HG02852 (cell line): ENCODE measurements at regions not wholly inside any gene's neighbourhood (a gene's known extent, or its start where the extent isn't known, plus 50 kb on each side); places are given as distances from the start of the nearest gene placed in this dataset.
A peak's percentile ranks its signal among the peaks of the same experiment; 100 is the strongest.

Experiments used
- ATAC-seq: cut with Tn5 transposase; IDR thresholded peaks from one replicate; pipeline ENCODE4 v1.9.1; 2021; ENCODE audit warnings: mild to moderate bottlenecking, moderate library complexity; ENCODE audit not compliant: unreplicated experiment

DNA sequence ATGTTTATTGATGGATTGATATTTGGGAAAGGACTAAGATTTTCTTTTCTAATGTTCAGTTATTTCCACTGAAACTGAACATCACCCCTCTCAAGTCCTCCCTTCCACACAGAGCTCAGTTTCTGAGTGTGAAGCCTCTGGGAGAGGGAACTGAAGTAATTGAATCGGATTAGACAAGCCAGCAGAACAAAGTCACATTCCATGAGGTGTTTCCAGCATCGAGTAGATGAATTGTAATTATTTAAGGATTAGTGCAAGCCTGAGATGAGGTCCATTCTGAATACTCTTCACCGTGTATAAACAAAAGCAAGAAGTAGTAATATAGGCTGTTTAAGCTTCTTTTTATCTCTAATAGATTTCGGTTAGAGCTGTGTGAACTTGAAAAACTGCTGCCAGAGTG, 2060.5 kb downstream of the MAT2B start:
- no peak for ATAC-seq

DNA sequence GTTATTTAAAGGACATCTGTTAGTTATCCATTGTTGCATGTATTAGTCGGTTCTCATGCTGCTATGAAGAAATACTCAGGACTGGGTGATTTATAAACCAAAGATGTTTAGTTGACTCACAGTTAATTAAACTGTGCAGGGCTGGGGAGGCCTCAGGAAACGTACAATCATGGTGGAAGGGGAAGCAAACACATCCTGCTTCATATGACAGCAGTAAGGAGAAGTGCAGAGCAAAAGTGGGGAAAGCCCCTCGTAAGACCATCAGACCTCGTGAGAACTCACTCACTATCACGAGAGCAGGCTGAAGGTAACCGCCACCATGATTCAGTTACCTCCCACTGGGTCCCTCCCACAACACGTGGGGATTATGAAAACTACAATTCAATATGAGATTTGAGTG, 2064.1 kb downstream of the MAT2B start:
- no peak for ATAC-seq

DNA sequence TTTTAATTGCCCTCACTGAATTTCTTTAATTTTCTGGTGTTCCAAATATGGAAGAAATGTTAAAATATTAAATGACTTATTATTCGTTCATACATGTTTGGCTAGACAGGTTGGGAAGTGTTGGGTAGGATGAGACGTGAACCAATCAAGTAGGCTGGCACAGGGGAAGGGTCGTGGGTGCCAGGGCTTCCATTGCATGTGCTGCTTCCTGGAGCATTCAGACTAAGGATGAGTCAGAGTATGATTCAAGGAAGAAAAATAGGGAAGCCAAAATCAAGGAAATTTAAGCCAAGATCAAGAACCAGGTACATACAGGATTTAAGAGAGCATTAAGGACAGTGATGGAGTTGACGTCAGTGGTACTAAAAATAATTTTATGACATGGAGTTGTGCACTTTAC, 2068.0 kb downstream of the MAT2B start:
- ATAC-seq = no peak

DNA sequence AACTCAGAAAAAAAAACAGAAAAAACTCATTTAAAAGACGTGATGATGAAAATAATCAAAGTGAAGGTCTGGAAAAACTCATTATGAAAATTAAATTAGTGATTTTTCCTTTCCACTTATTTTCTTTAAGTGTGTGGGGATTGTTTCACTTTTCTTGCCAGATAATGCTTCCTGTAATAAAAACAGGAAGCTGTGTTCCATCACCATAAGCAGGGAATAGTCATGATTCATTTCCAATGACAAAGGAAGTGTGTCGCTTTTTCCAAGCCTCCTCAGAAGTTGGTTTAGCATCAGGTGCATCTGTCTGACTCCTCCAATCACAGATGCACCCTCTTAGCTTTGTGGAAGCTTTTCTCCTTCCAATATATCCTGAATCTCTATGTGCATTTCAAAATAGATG, 2068.7 kb downstream of the MAT2B start:
- ATAC-seq = no peak

DNA sequence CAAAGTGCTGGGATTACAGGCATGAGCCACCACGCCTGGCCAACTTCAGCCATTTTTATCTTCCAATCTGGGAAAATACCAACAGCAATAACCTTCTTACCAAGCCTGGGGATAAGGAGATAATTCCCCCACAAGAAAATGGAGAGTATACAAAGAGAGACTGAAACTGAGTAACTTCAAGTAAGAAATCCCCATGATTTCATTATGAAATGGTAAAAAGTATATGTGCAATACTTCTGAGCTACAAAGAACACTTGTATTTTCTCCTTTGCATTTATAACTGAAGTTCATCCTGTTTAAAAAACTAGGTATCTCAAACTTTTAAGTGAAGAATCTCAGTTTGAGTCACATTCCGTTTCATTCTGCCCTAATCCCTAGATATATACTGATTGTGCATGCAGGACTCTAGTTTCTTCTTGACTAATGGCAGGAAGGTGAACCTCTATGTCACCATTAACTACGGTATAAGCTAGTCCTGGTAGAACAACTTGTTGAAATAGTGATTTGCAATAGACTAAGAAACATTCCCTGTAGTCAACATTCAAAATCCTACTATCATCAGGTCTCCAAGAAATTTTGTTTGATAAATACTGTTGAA, 2071.4 kb downstream of the MAT2B start:
- peak; percentile 66 for ATAC-seq

DNA sequence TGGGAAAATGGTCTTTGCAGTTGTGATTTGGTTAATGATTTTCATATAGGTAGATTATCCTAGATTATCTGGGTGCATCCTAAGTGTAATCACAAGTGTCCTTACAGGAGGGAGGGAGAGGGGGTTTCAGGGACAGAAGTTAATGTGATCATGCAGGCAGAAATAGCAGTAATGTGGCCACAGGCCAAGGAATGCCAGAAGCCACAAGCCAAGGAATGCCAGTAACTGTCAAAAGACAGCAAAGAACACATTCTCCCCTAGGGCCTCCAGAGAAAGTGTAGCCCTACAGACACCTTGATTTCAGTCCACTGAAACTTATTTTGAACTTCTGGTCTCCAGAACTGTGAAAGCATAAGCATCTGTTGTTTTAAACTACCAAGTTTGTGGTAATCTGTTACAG, 2074.5 kb downstream of the MAT2B start:
- ATAC-seq = no peak

DNA sequence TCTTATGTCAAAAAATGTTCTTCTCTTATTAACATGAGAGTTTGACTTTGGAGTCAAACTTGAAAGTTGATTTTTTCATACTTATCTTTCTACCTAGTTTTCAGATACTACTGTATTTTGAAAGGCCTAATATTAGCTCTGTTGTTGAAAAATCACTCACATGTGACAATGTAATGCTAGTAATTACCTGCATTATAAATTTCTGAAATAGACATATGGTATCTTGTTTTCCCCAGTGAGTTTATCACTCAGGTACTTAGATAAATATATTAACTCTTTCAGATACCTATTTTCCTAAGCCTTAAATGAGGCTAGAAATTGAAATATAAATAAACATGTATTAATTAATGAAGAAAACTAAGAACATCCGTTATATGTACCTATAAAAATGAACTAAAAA, 2089.3 kb downstream of the MAT2B start:
- no peak for ATAC-seq

DNA sequence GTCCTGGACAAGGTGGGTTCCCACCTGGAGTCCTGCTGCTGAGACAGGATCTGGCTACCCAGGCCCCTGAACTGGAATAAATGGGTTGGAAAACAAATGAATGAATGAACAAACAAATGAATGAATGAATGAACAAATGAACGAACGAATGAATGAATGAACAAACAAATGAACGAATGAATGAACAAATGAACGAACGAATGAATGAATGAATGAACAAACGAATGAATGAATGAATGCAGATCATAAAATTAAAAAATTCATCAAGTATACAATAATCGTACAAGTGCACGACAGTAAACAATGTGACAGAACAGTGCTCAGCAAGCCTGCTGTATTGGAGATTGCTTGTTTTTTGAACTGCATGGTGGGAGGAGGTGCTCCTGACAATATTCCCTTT, 2097.1 kb downstream of the MAT2B start:
- ATAC-seq = no peak

DNA sequence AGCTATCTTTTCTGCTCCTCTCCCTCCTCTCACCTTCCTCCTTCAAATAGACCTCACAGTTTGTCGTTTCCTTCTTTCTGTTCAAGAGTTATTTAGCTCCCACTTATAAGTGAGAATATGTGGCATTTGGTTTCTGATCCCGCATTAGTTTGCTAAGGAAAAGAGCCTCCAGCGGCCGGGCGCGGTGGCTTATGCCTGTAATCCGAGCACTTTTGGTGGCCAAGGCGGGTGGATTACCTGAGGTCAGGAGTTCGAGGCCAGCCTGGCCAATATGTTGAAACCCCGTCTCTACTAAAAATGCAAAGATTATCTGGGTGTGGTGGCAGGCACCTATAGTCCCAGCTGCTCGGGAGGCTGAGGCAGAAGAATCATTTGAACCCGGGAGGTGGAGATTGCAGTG, 2101.6 kb downstream of the MAT2B start:
- no peak for ATAC-seq

DNA sequence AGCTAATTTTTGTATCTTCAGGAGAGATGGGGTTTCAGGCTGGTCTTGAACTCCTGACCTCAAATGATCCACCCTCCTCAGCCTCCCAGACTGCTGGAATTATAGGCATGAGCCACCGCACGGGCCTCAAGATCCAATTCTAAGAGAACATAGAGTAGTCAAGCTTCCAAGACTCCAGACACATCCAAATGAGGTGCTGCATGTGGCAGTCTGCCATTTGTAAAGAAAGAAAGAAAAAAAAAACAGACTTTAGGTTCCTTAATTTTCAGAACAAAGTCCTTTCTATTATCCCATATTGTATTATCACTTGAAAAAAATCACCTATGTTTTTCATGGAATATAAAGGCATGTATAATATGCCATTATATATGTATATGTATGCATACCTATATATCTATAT, 2104.5 kb downstream of the MAT2B start:
- ATAC-seq = no peak

DNA sequence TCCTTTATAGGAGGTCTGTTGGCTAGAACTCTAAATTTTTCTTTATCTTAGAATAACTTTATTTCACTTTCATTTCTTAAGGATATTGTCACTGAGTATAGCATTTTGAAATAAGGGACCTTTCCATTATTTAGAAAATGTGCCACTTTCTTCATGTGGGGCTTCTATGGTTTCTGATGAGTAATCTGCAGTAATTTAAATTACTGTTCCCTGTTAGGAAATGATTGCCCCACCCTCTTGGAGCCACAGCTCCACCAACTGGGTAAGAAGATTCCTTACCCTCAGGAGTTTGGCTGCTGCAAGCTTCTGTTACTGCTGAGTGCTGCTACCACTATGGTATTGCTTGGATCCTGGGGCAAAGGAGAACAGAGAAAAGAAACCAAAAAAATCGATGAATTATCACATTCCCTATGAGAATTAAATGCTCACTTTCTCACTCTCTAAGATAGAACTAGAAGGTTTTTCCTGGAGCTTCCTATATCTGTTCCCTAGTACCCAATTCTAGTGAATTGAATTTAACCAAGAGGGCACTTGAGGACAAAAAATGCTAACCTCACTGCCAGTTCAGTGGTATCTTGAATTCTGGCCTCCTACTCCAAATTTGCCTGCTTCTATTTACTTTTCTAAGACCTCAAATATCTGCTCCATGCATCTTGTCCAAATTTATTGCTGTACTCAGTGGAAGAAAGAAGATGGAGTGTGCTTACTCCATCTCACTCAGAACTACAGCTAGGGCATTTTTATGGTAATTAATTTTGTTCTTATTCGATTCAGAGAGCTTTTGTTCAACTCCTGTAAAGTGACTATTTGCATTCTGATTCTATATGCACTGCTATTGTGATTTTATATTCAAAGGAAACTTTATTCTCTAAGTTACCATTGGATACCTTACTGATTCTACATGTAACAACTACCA, 2111.3 kb downstream of the MAT2B start:
- ATAC-seq = no peak

DNA sequence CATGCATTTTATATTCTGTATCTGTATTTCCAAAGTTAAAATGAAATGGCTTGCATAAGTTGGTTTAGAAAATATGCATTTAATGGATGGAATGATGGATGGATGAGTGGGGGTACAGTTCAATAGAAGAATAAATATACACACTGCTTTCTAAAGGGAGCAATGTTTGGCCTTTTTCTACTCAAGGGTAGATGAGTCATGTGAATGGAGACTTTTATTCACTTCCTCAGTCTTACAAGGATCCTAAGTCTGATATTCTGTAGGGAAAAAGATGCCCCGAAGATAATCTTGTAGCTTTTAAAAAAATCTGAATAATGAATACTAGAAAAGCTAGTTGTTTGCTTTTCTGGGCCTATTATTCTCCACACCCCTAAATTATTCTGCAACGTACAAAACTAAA, 2112.1 kb downstream of the MAT2B start:
- ATAC-seq = no peak

DNA sequence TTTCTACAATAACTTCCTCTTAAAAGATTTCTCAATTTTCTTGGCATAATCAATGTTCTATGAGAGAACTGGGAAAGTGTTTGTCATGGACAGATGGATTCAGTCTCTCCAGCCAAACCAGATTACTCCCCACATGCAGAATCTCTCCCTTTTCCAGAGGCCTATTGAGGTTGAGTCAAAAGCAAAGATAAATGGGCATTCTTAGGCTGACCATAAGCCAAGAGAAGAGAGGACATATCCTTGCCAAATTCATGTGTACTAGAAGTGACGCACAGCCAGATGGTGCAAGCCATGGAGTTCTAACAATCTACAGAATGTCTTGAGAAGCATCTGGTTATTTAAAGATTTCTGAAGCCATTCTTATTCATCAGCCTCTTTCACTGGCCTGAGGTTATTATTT, 2115.0 kb downstream of the MAT2B start:
- ATAC-seq = no peak

DNA sequence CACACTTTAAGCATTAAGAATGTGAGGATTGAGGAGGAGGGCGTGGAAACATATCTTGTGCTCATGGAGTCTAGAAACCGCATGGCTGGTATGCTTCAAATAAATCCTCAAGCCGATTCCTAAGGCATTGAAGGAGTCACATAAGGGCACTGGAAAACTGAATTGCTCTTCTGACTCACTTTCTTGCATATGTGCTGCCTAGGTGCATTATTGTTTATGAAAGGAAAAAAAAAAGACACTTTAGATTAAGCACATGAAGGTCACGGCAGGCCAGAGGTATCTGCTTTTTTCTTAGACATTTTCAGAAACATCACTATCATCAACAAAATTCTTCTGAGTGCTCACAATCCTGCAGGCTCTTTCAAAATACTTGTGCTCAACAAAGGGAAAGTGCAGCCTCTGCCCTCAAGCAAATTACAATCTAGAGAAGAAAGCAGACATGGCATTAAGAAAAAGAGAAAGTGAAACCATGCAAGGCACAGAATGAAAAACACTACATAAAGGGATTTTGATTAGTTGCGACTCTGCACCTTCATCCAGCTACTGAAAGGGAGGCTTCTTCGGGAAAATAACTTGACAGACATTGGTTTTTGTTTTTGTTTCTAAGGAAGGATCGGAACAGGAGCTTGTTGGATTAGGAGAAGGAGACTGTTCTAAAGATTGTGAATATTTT, 2117.6 kb downstream of the MAT2B start:
- no peak for ATAC-seq

DNA sequence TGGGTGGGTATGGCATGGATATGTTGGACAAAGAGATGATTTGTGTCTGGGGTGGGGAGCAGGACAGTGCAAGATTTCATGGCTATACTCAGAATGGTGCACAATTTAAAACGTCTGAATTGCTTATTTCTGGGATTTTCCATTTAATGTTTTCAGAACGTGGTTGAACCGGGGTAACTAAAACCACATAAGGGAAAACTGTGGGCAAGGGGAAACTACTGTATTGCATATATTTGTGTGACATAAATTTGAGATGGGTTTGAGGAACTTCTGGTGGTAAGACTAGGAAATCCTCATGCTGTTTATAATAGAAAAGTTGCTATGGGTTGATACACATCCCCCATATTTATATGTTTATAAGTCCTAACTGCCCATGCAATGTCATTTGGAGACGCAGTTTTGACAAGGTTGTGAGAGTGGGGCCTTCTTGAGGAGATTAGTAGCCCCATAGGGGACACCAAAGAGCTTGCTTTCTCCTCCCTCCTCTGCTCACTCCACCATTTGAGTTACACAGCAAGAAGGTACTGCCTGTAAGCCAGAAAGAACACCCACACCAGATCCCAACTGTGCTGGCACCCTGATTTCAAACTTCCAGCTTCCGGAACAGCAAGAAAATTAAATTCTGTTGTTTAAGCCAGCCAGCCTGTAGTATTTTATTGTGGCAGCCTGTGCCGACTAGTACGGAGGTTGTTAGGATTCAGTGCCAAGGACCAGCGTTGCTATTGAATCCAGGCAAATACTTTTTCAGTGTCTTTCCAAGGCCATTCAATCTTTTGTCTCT, 2118.9 kb downstream of the MAT2B start:
- ATAC-seq = no peak

DNA sequence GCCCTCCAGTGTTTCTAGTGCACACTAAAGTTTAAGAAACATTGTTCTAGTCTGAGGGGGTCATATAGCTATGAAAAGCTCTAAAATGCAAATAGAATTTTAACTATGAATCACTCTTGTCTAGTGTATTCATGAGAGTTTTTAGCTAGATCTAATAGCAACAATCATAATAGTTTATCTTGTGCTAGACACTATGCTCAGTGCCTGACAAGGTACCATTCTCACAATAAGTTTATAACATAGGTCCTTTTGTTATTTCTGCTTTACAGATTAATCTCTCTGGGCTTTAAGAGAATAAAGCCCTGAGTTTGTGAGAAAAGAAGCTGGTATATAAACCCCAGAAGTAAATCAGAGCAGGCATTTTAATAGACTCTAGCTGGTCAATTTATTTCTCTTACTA, 2120.7 kb downstream of the MAT2B start:
- no peak for ATAC-seq

DNA sequence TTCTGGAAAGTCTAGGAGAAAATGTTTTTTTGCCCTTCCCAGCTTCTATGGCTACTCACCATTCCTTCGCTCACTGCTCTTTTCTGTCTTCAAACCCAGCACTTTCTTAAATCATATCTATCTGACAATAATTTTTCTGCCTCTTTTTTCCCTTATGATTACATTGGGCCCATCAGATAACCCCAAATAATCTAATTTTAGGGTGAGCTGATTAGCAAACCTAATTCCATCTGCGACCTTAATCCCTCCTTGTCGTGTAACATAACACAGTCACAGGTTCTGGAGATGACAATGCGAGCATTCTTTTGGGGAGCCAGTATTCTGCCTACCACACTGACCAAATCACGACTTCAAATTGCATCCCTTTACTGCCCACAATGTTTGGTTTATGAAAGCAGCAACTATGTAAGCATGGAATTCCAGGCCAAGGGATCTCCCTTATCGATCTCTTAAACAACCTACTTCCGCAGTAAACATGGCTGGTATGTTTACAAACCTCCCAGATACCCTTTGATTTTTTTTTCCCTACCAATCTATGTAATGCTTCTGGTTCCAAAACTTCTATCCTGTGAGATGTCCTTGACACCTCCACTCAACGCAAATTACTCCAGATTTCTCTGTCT, 2122.2 kb downstream of the MAT2B start:
- ATAC-seq = no peak

DNA sequence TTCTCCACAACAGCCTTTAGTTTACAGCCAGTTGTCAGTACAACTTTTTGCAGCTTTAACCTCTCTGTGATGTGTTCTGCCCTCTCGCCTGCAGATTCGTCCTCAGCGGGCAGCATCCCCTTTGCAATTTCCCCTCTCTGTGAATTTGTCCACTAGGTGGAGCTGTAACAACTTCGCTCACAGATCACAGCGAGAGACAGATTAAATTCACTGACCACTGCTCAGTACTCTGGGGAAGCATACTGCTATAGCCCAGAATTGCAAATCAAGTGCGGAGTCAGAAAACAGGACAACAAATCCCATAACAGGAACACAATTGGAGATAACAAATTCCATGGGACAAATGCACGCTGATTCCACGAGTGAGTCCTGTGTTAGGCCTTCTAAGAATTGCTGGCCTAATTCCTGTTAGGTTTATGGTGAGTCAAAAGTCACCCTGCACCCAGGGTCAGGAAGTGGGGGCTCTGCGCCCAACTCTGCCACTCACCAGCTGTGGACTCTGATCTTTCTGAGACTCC, 2124.9 kb downstream of the MAT2B start:
- peak; percentile 88 for ATAC-seq

DNA sequence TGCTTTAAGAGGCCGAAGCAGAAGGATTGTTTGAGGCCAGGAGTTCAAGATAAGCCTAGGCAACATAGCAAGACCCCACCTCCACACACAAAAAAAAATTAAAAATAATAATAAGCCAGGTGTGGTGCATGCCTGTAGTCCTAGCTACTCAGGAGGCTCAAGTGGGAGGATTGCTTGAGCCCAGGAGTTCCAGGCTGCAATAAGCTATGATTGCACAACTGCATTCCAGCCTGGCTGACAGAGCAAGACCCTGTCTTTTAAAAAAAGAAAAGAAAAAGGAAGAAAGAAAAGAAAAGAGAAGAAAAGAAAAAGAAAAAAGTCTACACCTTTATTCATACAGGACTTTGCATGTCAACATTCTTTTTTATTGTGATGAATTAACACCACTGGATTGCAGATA, 2125.8 kb downstream of the MAT2B start:
- ATAC-seq = no peak

DNA sequence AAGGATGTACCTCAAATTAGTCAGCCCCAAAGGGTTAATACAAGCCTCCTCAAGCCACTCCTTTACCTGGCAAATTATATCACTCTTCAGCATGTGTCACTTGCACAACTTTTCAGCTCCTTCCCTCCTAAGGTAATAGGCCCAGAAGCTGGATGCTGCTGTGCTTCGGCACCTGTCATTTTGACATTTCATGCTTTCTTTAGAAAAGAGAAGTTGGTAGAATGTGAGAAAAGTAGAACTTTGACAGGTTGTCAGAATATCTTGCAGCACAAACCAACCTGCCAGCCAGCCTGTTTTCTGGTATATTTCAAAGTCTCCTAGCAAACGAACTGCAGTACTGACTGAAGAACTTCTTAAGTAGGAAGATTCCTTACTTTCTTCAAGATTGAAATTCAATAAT, 2136.9 kb downstream of the MAT2B start:
- ATAC-seq = no peak
